ENCODE measurements at regions not wholly inside any gene's neighbourhood (a gene's known extent, or its start where the extent isn't known, plus 50 kb on each side); places are given as distances from the start of the nearest gene placed in this dataset.

GRCh38 chr5:101976933-101977332, 319.2 kb downstream of the SLCO4C1 start:
- H3K9me3 ChIP-seq (ENCODE audit: low read length), result no peaks in the 10 kb centered on the region
- POLR2A ChIA-PET (ENCODE audit: unreplicated experiment), result no interaction called here
- H3K4me1 ChIP-seq (ENCODE audit: insufficient read depth, low read length), result no peaks in the 10 kb centered on the region
- H3K9me2 ChIP-seq (replicated peaks; ENCODE audit: low read length), result no peaks in the 10 kb centered on the region
- CTCF ChIA-PET, result no interaction called here
- no peak for DNase-seq
- no peak overlapping the region for H3K4me2 ChIP-seq (ENCODE audit: low read length)
- H3K27ac ChIP-seq (ENCODE audit: low read length), result no peak overlapping the region
- no peak overlapping the region for H3K4me3 ChIP-seq (ENCODE audit: low read length)
- no peaks in the 10 kb centered on the region for H3K36me3 ChIP-seq (ENCODE audit: low read depth, low read length)
- no peak for ATAC-seq
- TF ChIP-seq EZH2phosphoT487 (IDR thresholded peaks at IDR 0.05; ENCODE audit: borderline replicate concordance, low read length) (no peak), EZH2 (IDR thresholded peaks at IDR 0.05; ENCODE audit: low read length, unreplicated experiment) (no peak)
- TF ChIP-seq, protein P1, sequence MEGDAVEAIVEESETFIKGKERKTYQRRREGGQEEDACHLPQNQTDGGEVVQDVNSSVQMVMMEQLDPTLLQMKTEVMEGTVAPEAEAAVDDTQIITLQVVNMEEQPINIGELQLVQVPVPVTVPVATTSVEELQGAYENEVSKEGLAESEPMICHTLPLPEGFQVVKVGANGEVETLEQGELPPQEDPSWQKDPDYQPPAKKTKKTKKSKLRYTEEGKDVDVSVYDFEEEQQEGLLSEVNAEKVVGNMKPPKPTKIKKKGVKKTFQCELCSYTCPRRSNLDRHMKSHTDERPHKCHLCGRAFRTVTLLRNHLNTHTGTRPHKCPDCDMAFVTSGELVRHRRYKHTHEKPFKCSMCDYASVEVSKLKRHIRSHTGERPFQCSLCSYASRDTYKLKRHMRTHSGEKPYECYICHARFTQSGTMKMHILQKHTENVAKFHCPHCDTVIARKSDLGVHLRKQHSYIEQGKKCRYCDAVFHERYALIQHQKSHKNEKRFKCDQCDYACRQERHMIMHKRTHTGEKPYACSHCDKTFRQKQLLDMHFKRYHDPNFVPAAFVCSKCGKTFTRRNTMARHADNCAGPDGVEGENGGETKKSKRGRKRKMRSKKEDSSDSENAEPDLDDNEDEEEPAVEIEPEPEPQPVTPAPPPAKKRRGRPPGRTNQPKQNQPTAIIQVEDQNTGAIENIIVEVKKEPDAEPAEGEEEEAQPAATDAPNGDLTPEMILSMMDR (conservative IDR thresholded peaks at IDR 0.05; ENCODE audit: low read depth, low read length), result no peak
- no peaks in the 10 kb centered on the region for H3K27me3 ChIP-seq (ENCODE audit: low read length)
- BruUV-seq (replicated peaks), result no TSS peak
- no peaks in the 10 kb centered on the region for H4K20me1 ChIP-seq (ENCODE audit: low read length)
- H3K9ac ChIP-seq (ENCODE audit: low read length), result no peak overlapping the region
- intact Hi-C loops (cut with micrococcal nuclease), result loop anchor here (1.0 to 5.0 kb wide), 3 partner anchors 35 to 248 kb away; no protein-coding TSS in a partner anchor
- no peak overlapping the region for H2AFZ ChIP-seq (ENCODE audit: low read length)
- no peaks in the 10 kb centered on the region for H3F3A ChIP-seq (ENCODE audit: low read length, unreplicated experiment)
- H3K79me2 ChIP-seq (ENCODE audit: low read length), result no peaks in the 10 kb centered on the region

DNA sequence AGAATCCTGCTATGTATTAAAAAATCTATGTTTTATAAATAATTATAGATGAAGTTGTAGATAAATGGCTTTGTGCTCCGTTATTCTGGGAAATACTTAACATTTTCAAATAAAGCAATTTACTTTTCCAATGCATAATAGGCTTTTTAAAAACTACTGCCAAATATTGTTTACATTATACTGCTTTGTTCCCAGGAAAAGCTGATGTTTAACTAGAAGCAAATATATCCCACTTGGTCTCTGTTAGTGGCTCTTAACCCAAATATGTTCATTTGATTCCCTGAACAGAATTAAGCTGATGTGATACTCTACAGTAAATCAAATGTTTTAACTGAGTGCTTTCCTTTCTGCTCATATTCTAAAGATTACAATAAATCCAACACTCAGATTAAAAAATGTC, 326.3 kb downstream of the SLCO4C1 start:
- H3K9me2 ChIP-seq (replicated peaks; ENCODE audit: low read length), result no peaks in the 10 kb centered on the region
- intact Hi-C loops (cut with micrococcal nuclease), result no loop called here
- POLR2A ChIA-PET (ENCODE audit: unreplicated experiment), result no interaction called here

DNA sequence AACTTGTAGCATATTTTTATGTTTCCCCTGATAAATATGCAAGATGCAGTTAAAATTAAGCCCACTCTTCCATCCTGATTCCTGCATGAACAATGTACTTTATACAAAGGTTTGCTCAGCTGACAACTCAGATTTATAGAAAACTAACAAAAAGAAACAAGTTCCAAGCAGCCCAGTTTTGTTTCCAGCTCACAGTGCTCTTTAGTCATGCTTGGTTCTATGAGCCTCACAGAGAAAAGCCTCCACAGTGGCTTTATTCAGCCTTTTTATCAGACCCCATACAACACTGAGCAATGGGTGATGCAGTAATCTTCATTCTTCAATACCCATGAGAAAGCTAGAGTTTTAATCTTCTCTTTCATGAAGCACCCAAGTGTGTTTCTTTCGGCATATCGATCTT, 329.6 kb downstream of the SLCO4C1 start:
- no peak overlapping the region for H3K4me2 ChIP-seq (ENCODE audit: low read length)
- intact Hi-C loops (cut with micrococcal nuclease), result no loop called here
- H3K36me3 ChIP-seq (ENCODE audit: low read depth, low read length), result no peaks in the 10 kb centered on the region
- no TSS peak for BruUV-seq (replicated peaks)
- no peaks in the 10 kb centered on the region for H3K9me3 ChIP-seq (ENCODE audit: low read length)
- H4K20me1 ChIP-seq (ENCODE audit: low read length), result no peaks in the 10 kb centered on the region
- ATAC-seq (no peak), DNase-seq (no peak)
- no peak overlapping the region for H3K4me3 ChIP-seq (ENCODE audit: low read length)
- ChIA-PET POLR2A (ENCODE audit: unreplicated experiment) (no interaction called here), CTCF (no interaction called here)
- no peaks in the 10 kb centered on the region for H3K79me2 ChIP-seq (ENCODE audit: low read length)
- TF ChIP-seq EZH2 (IDR thresholded peaks at IDR 0.05; ENCODE audit: low read length, unreplicated experiment) (no peak), EZH2phosphoT487 (IDR thresholded peaks at IDR 0.05; ENCODE audit: borderline replicate concordance, low read length) (no peak)
- TF ChIP-seq, protein P1 (conservative IDR thresholded peaks at IDR 0.05; ENCODE audit: low read depth, low read length), result no peak
- H2AFZ ChIP-seq (ENCODE audit: low read length), result no peak overlapping the region
- peaks cover 15% of the 10 kb centered on the region for H3K27me3 ChIP-seq (ENCODE audit: low read length)
- no peak overlapping the region for H3K9ac ChIP-seq (ENCODE audit: low read length)
- no peaks in the 10 kb centered on the region for H3K9me2 ChIP-seq (replicated peaks; ENCODE audit: low read length)
- no peaks in the 10 kb centered on the region for H3F3A ChIP-seq (ENCODE audit: low read length, unreplicated experiment)
- no peak overlapping the region for H3K27ac ChIP-seq (ENCODE audit: low read length)
- H3K4me1 ChIP-seq (ENCODE audit: insufficient read depth, low read length), result no peaks in the 10 kb centered on the region

More for the DNA sequence above, 326.3 kb downstream of the SLCO4C1 start:
- Histone ChIP-seq H3F3A (ENCODE audit: low read length, unreplicated experiment) (no peaks in the 10 kb centered on the region), H3K79me2 (ENCODE audit: low read length) (no peaks in the 10 kb centered on the region), H3K4me3 (ENCODE audit: low read length) (no peak overlapping the region), H3K4me2 (ENCODE audit: low read length) (no peak overlapping the region), H3K9ac (ENCODE audit: low read length) (no peak overlapping the region), H3K27ac (ENCODE audit: low read length) (no peak overlapping the region), H4K20me1 (ENCODE audit: low read length) (no peaks in the 10 kb centered on the region), H3K27me3 (ENCODE audit: low read length) (peaks cover 11% of the 10 kb centered on the region), H3K9me3 (ENCODE audit: low read length) (no peaks in the 10 kb centered on the region), H3K4me1 (ENCODE audit: insufficient read depth, low read length) (no peaks in the 10 kb centered on the region), H2AFZ (ENCODE audit: low read length) (no peak overlapping the region), H3K36me3 (ENCODE audit: low read depth, low read length) (no peaks in the 10 kb centered on the region)
- no TSS peak for BruUV-seq (replicated peaks)
- ATAC-seq, result no peak
- DNase-seq, result no peak
- TF ChIP-seq, protein P1 (conservative IDR thresholded peaks at IDR 0.05; ENCODE audit: low read depth, low read length), result no peak
- no peak for TF ChIP-seq EZH2phosphoT487 (IDR thresholded peaks at IDR 0.05; ENCODE audit: borderline replicate concordance, low read length)
- TF ChIP-seq EZH2 (IDR thresholded peaks at IDR 0.05; ENCODE audit: low read length, unreplicated experiment), result no peak
- CTCF ChIA-PET, result no interaction called here

Data from PC-3 (cell line).